IMR-90 (cell line): ENCODE measurements at regions not wholly inside any gene's neighbourhood (a gene's known extent, or its start where the extent isn't known, plus 50 kb on each side); places are given as distances from the start of the nearest gene placed in this dataset.

Source experiments
- ATAC-seq: fragments of 200-7000 bp; cut with Tn5 transposase; 2 replicates; pipeline ENCODE4 v1.9.1; 2020; ENCODE audit warnings: low read depth, mild to moderate bottlenecking, moderate library complexity
- BruUV-seq: library from RNA; stranded (reverse); fragments of 400-500 nt; replicated peaks from 2 replicates; lab custom pipeline; 2021; lab: Mats Ljungman, UMichigan
- CTCF ChIA-PET: fragments of 300-600 bp; formaldehyde crosslinking; extraction: SDS; loops from one replicate; lab custom pipeline; 2021; ENCODE audit warnings: antibody characterized with exemption; lab: Yijun Ruan, JAX
- POLR2A ChIA-PET: fragments of 300-600 bp; sonication (Branson Sonifier 250); formaldehyde crosslinking; loops from one replicate; lab custom pipeline; 2022; ENCODE audit warnings: antibody characterized with exemption; ENCODE audit not compliant: unreplicated experiment; lab: Charles Lee
- DNase-seq: peaks from one replicate; pipeline ENCODE4 v3.0.0; 2013
- H2AFZ ChIP-seq: replicated peaks from 2 replicates; pipeline ENCODE3; 2013; ENCODE audit warnings: low read length, mild to moderate bottlenecking; ENCODE audit not compliant: poor library complexity
- H2AK5ac ChIP-seq: 2 replicates; pipeline ENCODE4 v1.6.1; 2013; ENCODE audit warnings: low read depth, low read length, inconsistent platforms
- H2AK9ac ChIP-seq: replicated peaks from 2 replicates; pipeline ENCODE3; 2013; ENCODE audit warnings: mild to moderate bottlenecking, low read depth, low read length, moderate library complexity; ENCODE audit not compliant: poor library complexity
- H2BK120ac ChIP-seq: 2 replicates; pipeline ENCODE4 v1.6.1; 2013; ENCODE audit warnings: low read depth, low read length, inconsistent platforms
- H2BK15ac ChIP-seq: 3 replicates; pipeline ENCODE4 v1.6.1; 2013; ENCODE audit warnings: low read depth, low read length, inconsistent platforms
- H2BK20ac ChIP-seq: 2 replicates; pipeline ENCODE4 v1.6.1; 2013; ENCODE audit warnings: low read depth, mild to moderate bottlenecking, inconsistent platforms, low read length, moderate library complexity
- H2BK5ac ChIP-seq: 2 replicates; pipeline ENCODE4 v1.6.1; 2013; ENCODE audit warnings: mild to moderate bottlenecking, low read depth, low read length, inconsistent platforms; ENCODE audit not compliant: poor library complexity, severe bottlenecking
- H3K14ac ChIP-seq: replicated peaks from 2 replicates; pipeline ENCODE4 v1.6.1; 2013; ENCODE audit warnings: low read depth, low read length, inconsistent platforms
- H3K18ac ChIP-seq: 2 replicates; pipeline ENCODE4 v1.6.1; 2013; ENCODE audit warnings: low read depth, low read length, control low read depth
- H3K23ac ChIP-seq: 2 replicates; pipeline ENCODE4 v1.6.1; 2013; ENCODE audit warnings: low read depth, low read length, inconsistent platforms
- H3K27ac ChIP-seq: 2 replicates; pipeline ENCODE4 v1.5.1; 2013; ENCODE audit warnings: mild to moderate bottlenecking, control low read depth, low read length; ENCODE audit not compliant: insufficient read depth
- H3K27me3 ChIP-seq: 2 replicates; pipeline ENCODE4 v1.6.1; 2013; ENCODE audit warnings: low read length; ENCODE audit not compliant: control insufficient read depth, insufficient read depth
- H3K36me3 ChIP-seq: 2 replicates; pipeline ENCODE4 v1.6.1; 2013; ENCODE audit warnings: low read length, mixed read lengths; ENCODE audit not compliant: control insufficient read depth, insufficient read depth
- H3K4ac ChIP-seq: 2 replicates; pipeline ENCODE4 v1.6.1; 2013; ENCODE audit warnings: low read depth, low read length, inconsistent platforms
- H3K4me1 ChIP-seq: 2 replicates; pipeline ENCODE4 v1.6.1; 2013; ENCODE audit warnings: low read length, mixed read lengths; ENCODE audit not compliant: control insufficient read depth, insufficient read depth
- H3K4me2 ChIP-seq: 2 replicates; pipeline ENCODE4 v1.6.1; 2013; ENCODE audit warnings: low read depth, mild to moderate bottlenecking, control low read depth, low read length, moderate library complexity
- H3K4me3 ChIP-seq: 2 replicates; pipeline ENCODE4 v1.5.1; 2013; ENCODE audit warnings: low read depth, mild to moderate bottlenecking, control low read depth, low read length, moderate library complexity; ENCODE audit not compliant: insufficient read depth
- H3K56ac ChIP-seq: 2 replicates; pipeline ENCODE4 v1.6.1; 2013; ENCODE audit warnings: low read length, inconsistent platforms; ENCODE audit not compliant: insufficient read depth; ENCODE audit errors: extremely low read depth
- H3K79me1 ChIP-seq, 2 experiments: 2 replicates each; pipeline ENCODE4 v1.6.1; 2013; ENCODE audit warnings: low read length in 2 of 2, inconsistent platforms in 1 of 2, low read depth in 1 of 2
- H3K9ac ChIP-seq: 2 replicates; pipeline ENCODE4 v1.6.1; 2013; ENCODE audit warnings: low read depth, low read length, control low read depth
- H3K9me1 ChIP-seq: 2 replicates; pipeline ENCODE4 v1.6.1; 2013; ENCODE audit warnings: low read length, inconsistent platforms; ENCODE audit not compliant: insufficient read depth
- H3K9me3 ChIP-seq: 2 replicates; pipeline ENCODE4 v1.6.1; 2013; ENCODE audit warnings: low read length; ENCODE audit not compliant: control insufficient read depth, insufficient read depth
- H4K20me1 ChIP-seq: 2 replicates; pipeline ENCODE4 v1.6.1; 2013; ENCODE audit warnings: low read length, inconsistent platforms; ENCODE audit not compliant: insufficient read depth
- H4K5ac ChIP-seq: 2 replicates; pipeline ENCODE4 v1.6.1; 2013; ENCODE audit warnings: mild to moderate bottlenecking, low read depth, low read length, control low read depth
- H4K8ac ChIP-seq, 2 experiments: 2 replicates each; pipeline ENCODE4 v1.6.1; 2013; ENCODE audit warnings: low read depth in 2 of 2, low read length in 2 of 2, control low read depth in 1 of 2, inconsistent platforms in 1 of 2
- H4K91ac ChIP-seq: 2 replicates; pipeline ENCODE4 v1.6.1; 2013; ENCODE audit warnings: low read depth, low read length, inconsistent platforms; ENCODE audit not compliant: insufficient read depth
- BHLHE40 ChIP-seq: fragments of 150-350 bp; IDR thresholded peaks from 2 replicates; pipeline ENCODE4 v1.6.1; 2016; ENCODE audit warnings: mild to moderate bottlenecking, low read depth, low read length
- CEBPB ChIP-seq: IDR thresholded peaks from 2 replicates; pipeline ENCODE4 v1.6.1; 2012; ENCODE audit warnings: low read depth, low read length, improper control_type of control experiment
- CTCF ChIP-seq: conservative IDR thresholded peaks from 2 replicates; pipeline ENCODE4 v1.5.1; 2012; ENCODE audit warnings: mild to moderate bottlenecking, low read depth, low read length, improper control_type of control experiment
- FOS ChIP-seq: fragments of 150-350 bp; IDR thresholded peaks from 2 replicates; pipeline ENCODE4 v1.6.1; 2016; ENCODE audit warnings: low read depth, low read length
- MAZ ChIP-seq: IDR thresholded peaks from 2 replicates; pipeline ENCODE4 v1.6.1; 2012; ENCODE audit warnings: low read depth, mild to moderate bottlenecking, low read length, improper control_type of control experiment, moderate library complexity, borderline replicate concordance
- NFE2L2 ChIP-seq: fragments of 150-350 bp; IDR thresholded peaks from 2 replicates; pipeline ENCODE4 v1.6.1; 2016; ENCODE audit warnings: low read depth, mild to moderate bottlenecking, low read length
- POLR2A ChIP-seq: IDR thresholded peaks from 2 replicates; pipeline ENCODE4 v1.6.1; 2012; ENCODE audit warnings: mild to moderate bottlenecking, low read depth, low read length
- RAD21 ChIP-seq: IDR thresholded peaks from 2 replicates; pipeline ENCODE4 v1.6.1; 2012; ENCODE audit warnings: low read length, improper control_type of control experiment
- RCOR1 ChIP-seq: IDR thresholded peaks from 2 replicates; pipeline ENCODE4 v1.6.1; 2012; ENCODE audit warnings: mild to moderate bottlenecking, low read length, improper control_type of control experiment; ENCODE audit not compliant: insufficient replicate concordance
- SMC3 ChIP-seq: fragments of 150-350 bp; IDR thresholded peaks from 2 replicates; pipeline ENCODE4 v1.6.1; 2016; ENCODE audit warnings: low read depth, mild to moderate bottlenecking, antibody characterized with exemption, low read length, moderate library complexity
- USF2 ChIP-seq: fragments of 150-350 bp; IDR thresholded peaks from 2 replicates; pipeline ENCODE4 v1.6.1; 2017; ENCODE audit warnings: mild to moderate bottlenecking, antibody characterized with exemption, low read length, low read depth
- WGBS, 2 experiments: methylation state at CpG; one replicate each; pipeline versions ENCODE4 v1.1.5 to v1.1.7; 2013; ENCODE audit warnings: missing lambda C conversion rate in 2 of 2; ENCODE audit not compliant: insufficient read length in 1 of 2; ENCODE audit errors: extremely low coverage in 2 of 2; 5-methylcytosine and 5-hydroxymethylcytosine counted together
- dilution Hi-C: fragments of 300-500 bp; cut with HindIII; formaldehyde crosslinking; loops from one replicate; pipeline ENCODE4 v1.14.3; 2018; ENCODE audit warnings: low sequenced_read_pairs; ENCODE audit not compliant: unreplicated experiment
- in situ Hi-C: fragments of 300-500 bp; cut with MboI; formaldehyde crosslinking; loops from 3 replicates; pipeline ENCODE4 v1.14.3; 2019; ENCODE audit warnings: low sequenced_read_pairs, inconsistent platforms, mixed read lengths
- intact Hi-C: fragments of 100-400 bp; cut with micrococcal nuclease; formaldehyde crosslinking; loops from 2 replicates; pipeline ENCODE4 v1.10.0; 2022

GRCh38 chr20:4330011-4330410, 80.9 kb upstream of the ADRA1D start:
- no peaks in the 10 kb centered on the region for H3K79me1 ChIP-seq
- H3K9me1 ChIP-seq = no peaks in the 10 kb centered on the region
- BruUV-seq = no TSS peak
- dilution Hi-C loops = no loop called here
- H2BK120ac ChIP-seq = no peak overlapping the region
- H4K20me1 ChIP-seq = no peaks in the 10 kb centered on the region
- H3K4me2 ChIP-seq = no peak overlapping the region
- H2BK15ac ChIP-seq = no peak overlapping the region
- peaks cover 2% of the 10 kb centered on the region; the same call in 1 of the 2 replicates for H3K4me1 ChIP-seq
- no peak overlapping the region for H3K23ac ChIP-seq
- H3K14ac ChIP-seq = no peak overlapping the region
- no peak overlapping the region for H2BK20ac ChIP-seq
- no peak overlapping the region for H3K18ac ChIP-seq
- in situ Hi-C loops = no loop called here
- no CpG with 5 or more reads among the region's 5 CpGs for WGBS, 2 experiments
- H3K9ac ChIP-seq = no peak overlapping the region
- CTCF ChIA-PET = interaction anchor here (0.7 kb wide), 1 partner anchor 21 kb away, joined by 3 read pairs; no protein-coding TSS in a partner anchor
- peaks cover 27% of the 10 kb centered on the region for H3K27me3 ChIP-seq
- POLR2A ChIA-PET = interaction anchor here (0.6 kb wide), 1 partner anchor 73 kb away, joined by 7 read pairs; no protein-coding TSS in a partner anchor
- H3K56ac ChIP-seq = no peak overlapping the region
- H2AK9ac ChIP-seq = no peak overlapping the region
- no peak overlapping the region for H3K4me3 ChIP-seq
- no peak overlapping the region for H4K91ac ChIP-seq
- no peak overlapping the region for H2AK5ac ChIP-seq
- no peak overlapping the region for H2BK5ac ChIP-seq
- H3K27ac ChIP-seq = no peak overlapping the region
- H3K9me3 ChIP-seq = 0 out of 2 replicates have a peak, but pooled peaks cover 2% of the 10 kb centered on the region
- no peak overlapping the region for H4K8ac ChIP-seq
- DNase-seq (no peak), ATAC-seq (no peak)
- H4K5ac ChIP-seq = no peak overlapping the region
- intact Hi-C loops = no loop called here
- H3K36me3 ChIP-seq = no peaks in the 10 kb centered on the region
- H2AFZ ChIP-seq = no peak overlapping the region
- TF ChIP-seq SMC3 (no peak), NFE2L2 (no peak), USF2 (no peak), CEBPB (no peak), POLR2A (no peak), MAZ (no peak), FOS (no peak), RAD21 (no peak), BHLHE40 (no peak), CTCF (no peak), RCOR1 (no peak)
- H3K4ac ChIP-seq = no peak overlapping the region
